ENCODE measurements at regions not wholly inside any gene's neighbourhood (a gene's known extent, or its start where the extent isn't known, plus 50 kb on each side); places are given as distances from the start of the nearest gene placed in this dataset.

GRCh38 chr2:23111263-23111662 lies 273.7 kb upstream of the KLHL29 start:
- TF ChIP-seq ZNF121 (CRISPR knock-in tag; IDR thresholded peaks at IDR 0.05) (no peak), PRDM15 (CRISPR knock-in tag; IDR thresholded peaks at IDR 0.05) (no peak), ZNF138 (CRISPR knock-in tag; IDR thresholded peaks at IDR 0.05; ENCODE audit: low read depth) (no peak), MAF1 (CRISPR knock-in tag; IDR thresholded peaks at IDR 0.05; ENCODE audit: borderline replicate concordance) (no peak), ZNF281 (CRISPR knock-in tag; IDR thresholded peaks at IDR 0.05; ENCODE audit: borderline replicate concordance) (no peak), EHMT2 (IDR thresholded peaks at IDR 0.05; ENCODE audit: borderline replicate concordance, low read depth, low read length) (no peak)

Data from HepG2 (cell line).